ENCODE measurements at regions not wholly inside any gene's neighbourhood (a gene's known extent, or its start where the extent isn't known, plus 50 kb on each side); places are given as distances from the start of the nearest gene placed in this dataset.

DNA sequence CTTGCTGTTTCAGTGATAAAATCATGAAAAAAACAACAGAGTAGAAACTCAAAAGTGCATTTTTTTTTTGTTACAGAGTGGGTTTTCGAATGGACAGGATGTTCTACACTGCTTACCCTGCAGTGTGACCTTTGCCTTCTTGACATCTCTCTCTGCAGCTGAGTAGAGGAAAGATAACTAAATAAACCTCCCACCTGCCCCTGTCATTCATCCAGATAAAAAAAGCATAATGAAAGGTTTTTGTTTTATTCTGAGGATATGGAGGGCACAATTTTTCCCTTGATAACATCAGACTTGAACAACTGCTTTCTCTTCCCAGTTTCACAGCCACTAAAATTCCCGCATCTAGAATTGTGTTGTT, 193.6 kb upstream of the FOXQ1 start:
- no peak for DNase-seq (ENCODE audit: low read depth)

DNA sequence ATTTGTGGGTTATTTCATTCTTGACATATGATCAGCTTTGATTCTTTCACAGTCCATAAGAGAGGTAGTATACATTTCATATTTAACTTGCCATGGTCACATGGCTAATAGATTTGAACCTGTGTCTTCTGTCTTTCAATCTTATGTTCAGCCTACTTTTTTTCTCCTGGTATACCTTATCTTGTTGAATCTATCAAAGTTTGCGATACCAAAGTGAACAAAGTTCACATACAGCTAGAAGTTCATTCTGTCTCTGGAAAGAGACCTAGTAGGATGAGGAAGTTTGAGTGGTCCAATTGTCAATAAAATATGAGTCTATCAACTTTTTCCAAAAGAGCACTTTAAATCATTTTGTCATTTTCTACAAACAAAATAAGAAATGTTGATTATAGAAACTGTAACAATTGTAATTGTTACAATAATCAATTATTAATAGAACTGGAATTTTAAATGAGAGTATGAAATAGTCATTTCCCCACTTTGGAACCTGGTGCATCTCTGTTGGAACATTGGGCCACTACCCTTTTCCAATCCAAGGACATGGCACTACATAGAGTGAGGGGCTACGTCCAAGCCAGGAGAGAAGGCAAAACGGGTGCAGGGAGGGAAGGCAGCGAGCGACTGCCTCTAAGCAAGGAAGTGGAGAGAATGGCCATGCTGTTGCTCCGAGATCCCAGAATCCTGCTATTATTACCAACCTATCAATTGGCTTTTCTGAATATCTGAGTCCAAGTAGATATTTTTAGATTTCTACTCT, 194.2 kb upstream of the FOXQ1 start:
- no peak for DNase-seq (ENCODE audit: low read depth)

DNA sequence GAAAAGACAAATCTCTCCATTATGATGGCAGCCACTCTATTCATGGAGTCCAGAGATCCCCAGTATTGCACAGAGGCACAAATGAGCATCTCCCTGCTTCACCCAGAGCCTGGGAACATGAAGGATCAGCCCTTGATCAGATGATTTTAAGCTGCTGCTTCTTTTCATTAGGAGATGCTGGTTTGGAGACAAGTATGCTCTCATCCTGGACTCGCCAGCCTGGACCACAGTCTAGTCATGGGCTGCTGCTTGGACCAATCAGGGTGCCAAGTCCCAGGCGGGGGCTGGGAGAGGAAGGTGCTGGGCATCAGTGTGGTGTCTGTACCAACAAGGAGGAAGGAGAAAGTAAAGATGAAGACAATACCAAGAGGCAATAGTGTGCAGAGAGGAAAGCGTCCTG, 195.7 kb upstream of the FOXQ1 start:
- no peak for DNase-seq (ENCODE audit: low read depth)

DNA sequence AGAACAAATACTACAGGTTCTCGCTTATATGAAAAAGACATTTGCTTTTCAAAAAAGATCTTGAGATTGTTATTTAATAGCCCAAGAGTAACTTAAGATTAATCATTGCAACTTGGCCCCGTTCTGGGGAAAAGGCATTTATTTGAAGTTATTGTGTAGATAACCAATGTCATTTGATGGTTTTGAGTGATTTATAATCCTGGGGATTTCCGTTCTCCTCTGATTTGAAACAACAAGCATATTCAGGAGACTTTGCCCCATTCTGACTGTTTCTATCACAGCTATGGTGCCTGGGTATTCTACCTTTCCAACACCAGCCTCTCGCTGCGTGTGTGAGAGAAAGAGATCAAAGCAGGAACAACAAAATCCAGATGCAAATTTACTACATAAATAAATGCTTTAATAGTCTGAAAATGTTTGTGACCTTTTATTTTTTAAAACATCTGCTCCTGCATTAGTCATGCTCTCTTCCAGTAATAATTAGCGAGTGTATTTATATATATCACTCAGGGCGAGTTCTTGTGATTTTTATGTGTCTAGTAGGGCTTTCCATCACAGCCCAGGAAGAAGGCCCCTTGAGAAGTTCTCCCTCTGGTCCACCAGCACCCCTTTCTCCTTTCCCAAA, 197.9 kb upstream of the FOXQ1 start:
- no peak for DNase-seq (ENCODE audit: low read depth)

DNA sequence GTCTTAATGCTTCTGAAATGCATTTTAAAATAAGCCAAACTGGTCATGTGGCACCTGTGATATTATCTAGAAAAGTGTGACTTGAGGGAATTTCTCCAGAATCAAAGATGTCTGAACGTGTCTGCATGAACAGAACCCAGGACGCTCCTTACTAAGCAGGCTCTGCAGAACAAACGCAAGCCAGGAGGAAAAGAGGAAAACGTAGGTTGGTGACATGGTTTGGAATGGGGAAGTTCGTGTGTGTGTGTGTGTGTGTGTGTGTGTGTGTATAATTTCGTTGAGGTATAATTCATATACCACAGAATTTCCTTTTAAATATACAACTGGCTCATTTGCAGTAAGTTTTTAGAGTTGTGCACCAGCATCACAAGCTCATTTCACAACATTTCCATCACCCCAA, 200.5 kb upstream of the FOXQ1 start:
- no peak for DNase-seq (ENCODE audit: low read depth)

DNA sequence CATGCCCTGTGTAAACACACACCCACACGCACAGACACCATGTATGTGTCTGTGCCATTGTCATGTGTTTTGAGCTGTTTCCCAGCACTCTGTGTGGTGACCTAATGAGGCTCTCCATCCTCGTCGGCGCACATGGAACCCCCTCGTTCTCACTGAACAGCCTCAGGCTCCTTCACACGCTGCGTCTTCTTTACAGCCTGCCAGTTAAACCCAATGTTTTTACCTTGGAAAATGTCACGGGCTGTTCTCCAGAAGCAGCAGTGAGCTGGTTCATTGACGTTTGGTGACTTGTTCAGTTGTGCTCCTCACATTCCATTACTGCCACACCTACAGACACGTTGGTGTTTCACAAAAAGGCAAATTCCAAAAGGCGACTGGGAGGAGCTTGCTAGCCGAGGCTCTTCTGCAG, 201.0 kb upstream of the FOXQ1 start:
- DNase-seq (ENCODE audit: low read depth) = no peak

DNA sequence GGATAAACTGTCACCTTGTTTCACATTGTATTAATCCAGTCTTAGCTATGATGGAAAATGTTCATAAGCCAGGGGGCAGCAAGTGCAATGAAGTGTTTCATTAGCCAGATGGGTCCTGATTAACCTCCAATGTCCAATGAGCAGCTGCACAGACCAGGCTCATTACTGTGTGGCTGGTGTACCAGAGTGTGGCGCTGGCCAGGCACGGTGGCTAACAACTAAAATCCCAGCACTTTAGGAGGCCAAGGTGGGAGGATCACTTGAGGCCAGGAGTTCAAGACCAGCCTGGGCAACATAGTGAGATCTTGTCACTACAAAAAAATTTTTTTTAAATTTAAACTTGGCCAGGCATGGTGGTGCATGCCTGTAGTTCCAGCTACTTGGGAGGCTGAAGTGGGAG, 201.7 kb upstream of the FOXQ1 start:
- no peak for DNase-seq (ENCODE audit: low read depth)

DNA sequence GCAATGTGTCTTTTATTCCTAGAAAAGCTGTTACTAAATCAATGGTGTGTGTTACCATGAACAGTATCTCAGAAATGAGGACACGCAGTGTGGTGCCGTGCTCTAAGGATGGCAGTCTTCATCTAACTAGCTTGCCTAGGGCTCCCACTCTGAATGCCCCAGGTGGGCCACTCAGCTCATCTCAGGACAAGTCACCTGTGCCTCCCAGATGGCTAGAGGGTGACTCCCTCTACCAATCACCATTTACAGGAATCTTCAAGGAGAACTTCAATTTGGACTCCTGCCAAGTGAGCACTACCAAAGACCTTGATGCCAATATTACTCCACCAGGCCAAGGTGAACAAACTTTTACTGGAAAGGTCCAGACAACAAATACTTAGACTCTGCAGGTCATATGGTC, 202.8 kb upstream of the FOXQ1 start:
- DNase-seq (ENCODE audit: low read depth) = no peak

DNA sequence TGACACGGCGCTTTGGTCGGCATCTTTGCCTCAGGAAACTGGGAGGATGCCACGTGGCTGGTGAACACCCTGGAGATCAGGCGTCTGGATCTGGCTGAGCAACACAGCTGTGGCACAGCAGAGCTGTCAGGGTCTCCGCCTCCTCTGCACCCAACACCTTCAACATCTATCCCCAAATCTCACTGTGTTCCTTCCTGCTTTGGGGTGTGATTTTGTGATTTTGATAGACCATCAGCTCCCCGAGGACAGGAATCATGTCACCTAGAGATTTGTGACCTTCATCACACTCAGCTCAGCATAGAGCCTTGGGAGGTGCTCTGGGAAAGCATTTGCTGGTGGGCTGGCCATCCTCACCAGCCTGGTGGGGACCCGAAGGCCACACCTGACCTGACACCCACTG, 203.7 kb upstream of the FOXQ1 start:
- no peak for DNase-seq (ENCODE audit: low read depth)

DNA sequence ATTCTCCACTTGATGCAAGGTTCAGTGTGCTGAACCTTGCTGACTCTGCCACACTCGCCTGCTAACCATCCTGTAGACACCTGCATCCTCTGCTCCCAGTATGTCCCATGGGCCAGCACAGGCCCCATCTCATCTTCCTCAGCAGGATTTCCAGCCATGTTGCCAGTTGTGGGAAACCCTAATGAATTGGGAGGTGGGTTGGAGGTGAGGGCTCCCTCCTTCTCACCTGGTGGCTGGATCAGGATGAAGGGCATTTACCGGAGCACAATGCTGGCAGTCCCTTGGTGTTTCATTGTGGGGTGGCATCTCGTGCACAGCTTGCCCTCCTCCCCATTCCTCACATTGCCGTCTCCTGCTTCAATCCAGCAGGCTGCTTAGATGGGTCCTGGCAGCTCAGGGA, 204.3 kb upstream of the FOXQ1 start:
- no peak for DNase-seq (ENCODE audit: low read depth)

DNA sequence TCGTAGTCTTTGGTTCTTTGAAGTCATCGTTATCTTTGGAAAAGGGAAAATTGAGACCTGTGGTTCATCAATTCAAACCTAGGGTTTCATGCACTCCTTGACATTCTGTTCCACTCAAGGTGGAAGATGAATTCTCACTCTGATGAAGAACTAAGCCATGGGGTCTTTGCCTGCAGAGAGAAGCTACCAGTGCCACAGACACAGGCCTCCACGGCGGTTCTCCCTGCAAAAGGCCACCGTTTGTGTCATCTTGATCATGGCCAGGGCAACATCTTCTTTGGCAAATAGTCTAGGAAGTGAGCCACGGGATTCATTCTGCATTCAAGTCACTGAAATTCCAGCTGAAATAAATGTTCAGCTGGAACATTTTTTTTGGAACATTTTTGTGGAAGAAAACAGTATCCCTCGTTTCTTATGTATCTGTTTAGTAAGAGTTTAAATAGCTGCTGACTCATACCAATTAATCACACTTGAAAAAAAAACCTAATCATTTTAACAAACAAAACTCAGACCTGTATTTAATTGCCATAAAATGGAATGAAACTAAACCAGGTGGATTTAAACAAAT, 206.0 kb upstream of the FOXQ1 start:
- DNase-seq (ENCODE audit: low read depth) = no peak

DNA sequence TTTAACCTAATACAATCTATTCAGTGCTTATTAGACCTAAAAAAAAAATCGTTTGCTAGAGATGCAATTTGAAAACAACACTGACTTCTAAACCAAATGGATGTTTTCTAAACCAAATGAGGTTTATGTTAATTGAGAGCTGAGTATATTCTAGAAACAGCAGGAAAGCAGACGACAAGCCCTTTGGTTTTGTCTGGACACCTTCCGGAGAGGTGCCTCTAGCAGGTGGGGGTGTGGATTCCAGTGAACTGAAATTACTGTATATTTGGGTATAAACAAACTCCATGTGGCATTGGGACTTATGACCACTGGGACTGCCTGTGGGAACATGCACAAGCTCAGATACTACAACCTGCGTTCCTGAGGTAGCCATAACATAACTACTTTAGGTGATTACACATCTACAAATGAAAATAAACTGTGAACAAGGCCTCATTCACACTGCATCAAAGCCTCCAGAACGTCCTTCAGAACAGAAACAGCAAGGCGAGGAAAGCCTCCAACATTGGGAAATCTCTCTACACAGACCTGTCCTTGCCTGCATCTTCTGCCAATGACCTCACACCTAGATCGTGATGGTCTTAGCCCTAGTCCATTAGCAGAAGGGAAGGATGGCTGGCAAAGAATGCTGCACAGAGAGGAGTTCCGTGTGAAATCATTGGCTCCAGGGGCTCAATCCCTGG, 206.8 kb upstream of the FOXQ1 start:
- no peak for DNase-seq (ENCODE audit: low read depth)

DNA sequence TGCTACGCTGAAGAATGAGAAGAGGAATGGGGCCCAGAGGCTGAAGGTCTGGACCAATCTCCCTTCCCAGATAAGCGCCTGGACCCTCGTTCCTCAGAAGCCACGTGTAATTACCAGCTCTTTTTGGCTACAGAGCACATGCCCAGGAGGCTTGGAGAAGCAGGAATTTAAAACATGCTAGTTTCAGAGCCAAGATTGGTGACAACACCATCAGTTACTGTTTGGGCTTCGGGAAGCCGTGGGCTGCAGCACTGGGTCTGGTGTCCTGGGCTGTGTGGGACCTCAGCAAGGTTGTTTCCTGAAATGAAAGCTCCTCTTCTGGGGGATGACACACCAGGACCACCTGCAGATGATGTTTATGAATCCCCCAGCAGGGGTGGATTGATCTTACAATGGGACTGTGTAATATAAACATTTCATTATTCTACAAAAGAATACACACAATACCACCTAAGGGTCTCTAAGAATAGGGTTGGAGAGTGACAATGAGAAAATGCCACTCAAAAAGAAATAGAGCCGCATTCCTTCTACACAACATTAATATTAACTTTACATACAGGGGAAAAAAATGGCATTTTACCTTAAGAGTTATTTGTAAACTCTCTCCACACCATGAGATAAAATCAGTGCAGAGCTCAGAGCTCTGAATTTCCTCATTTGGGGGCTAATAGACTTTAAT, 207.8 kb upstream of the FOXQ1 start:
- no peak for DNase-seq (ENCODE audit: low read depth)

DNA sequence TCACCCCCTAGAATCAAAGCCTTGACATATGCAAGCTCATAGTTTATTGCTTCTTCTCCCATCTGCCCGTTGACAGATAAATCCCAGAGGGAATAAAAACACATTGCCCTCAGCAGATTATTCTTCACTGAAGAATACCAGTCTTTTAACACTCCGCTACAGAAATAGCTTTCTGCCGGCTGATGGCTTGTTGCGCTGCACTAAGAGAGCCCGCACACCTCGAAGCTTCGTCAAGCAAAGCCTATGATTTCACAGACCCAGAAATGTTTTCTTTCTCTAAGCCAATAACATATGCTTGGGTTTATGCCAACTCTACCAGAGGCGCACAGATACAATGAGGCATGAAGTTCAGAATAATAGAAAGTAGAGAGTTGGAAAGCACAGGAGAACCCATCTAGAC, 208.9 kb upstream of the FOXQ1 start:
- no peak for DNase-seq (ENCODE audit: low read depth)

DNA sequence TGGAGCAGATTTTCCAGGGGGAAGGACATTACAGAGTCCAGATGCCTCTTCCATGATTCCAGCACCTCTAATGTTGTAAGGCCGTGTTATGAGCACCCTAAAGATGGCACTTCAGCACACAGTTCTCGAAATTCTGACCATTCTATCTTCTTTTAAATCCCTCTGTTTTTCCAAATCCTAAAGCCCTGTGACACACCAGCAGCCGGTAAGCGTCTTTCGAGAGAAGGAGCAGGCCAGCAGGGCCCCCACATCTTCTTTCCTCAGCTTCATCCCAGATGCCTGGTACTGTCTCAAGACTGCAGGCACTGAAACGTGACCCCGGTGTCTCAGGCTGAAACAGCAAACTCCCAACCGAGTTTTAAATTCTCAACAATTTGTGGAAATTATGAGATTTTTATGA, 211.6 kb upstream of the FOXQ1 start:
- no peak for DNase-seq (ENCODE audit: low read depth)

DNA sequence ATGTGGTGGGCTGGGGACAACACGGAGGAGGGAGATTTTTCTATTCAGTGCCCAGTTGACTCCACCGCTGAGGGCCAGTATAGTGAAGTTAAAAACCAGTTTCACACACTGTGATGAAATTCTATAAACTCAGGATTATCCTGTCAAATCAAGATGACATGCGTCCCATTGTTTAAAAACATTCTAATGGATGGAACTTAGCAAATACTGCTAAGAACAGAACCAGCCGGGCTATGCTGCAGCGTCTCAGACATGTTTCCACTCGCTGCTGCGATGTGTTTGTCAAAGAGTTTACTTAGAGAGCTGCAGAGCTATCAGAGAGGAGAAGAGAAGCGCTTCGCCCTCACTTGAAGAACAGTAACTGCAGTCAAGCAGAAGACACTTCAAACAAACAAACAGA, 212.6 kb upstream of the FOXQ1 start:
- no peak for DNase-seq (ENCODE audit: low read depth)

DNA sequence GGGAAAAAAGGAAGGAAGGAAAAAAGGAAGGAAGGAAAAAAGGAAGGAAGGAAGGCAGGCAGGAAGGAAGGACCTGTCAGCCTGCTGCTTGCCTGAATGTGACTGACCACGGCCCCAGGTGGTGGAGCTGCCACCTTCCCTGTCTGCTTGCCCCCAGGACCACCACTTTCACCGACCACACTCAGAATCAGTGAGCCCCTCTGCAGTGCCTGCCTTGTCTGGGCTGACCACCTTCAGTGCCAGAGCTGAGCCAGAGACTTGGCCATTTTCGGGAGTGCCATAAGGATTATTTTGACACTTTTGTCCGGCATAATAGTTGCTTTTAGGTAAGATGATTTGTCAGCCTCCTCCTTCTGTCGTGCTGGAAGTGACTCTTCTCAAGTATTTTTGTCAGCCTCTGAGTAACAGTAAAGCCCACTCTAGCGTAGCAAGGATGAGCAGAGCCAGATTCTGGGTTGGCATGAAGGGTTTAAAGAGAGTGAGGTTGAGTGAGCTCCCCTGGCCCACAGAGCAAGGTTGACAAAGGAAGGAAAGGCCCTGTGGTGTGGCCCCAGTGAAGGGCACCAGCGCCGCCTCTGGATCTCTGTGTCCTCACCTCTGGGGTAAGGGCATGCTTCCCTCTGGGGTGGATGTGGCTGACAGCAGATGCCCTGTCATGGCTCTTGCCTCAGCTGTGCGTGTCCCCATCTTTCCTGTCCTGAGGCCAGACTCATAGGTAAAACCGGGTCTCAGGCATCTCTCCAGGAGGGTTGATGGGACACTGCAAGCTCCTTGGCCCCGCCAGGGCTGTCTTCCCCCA, 214.7 kb upstream of the FOXQ1 start:
- DNase-seq (ENCODE audit: low read depth) = no peak

DNA sequence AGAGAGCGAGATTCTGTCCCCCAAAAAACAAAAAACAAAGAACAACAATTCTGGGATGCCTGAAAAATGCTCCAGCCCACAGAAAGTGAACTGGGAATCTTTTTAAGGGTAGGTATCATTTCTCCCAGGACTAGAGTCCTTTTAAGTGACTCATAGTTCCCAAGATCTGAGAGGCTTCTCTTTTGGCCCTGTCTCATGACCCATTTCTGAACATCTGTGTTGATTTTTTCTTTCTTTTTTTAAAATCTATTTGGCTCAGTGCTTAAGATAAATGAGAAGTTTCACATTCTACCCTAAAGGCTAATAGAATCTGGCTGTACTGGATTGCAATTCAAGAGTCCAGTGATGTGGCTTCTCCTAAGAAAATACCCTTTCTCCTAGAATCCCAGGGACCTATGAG, 217.6 kb upstream of the FOXQ1 start:
- peak; percentile 15 for DNase-seq (ENCODE audit: low read depth)

DNA sequence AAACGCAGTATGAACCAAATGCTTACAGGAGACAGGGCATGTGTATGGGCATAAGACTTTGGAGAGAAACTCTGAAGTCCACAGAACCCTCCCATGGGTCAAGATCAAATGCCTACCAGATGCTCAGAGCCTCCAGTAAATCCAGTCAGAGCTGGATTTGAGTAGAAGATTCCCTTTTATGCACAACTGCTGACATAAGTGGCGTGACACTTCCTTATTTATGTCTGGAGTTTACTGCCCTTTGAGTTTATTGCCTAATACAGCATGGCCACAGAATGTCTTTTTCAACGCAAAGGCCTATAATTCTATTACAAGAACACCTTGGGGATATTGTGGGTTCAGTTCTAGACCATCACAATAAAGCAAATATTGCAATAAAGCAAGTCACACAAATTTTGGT, 220.0 kb upstream of the FOXQ1 start:
- no peak for DNase-seq (ENCODE audit: low read depth)

DNA sequence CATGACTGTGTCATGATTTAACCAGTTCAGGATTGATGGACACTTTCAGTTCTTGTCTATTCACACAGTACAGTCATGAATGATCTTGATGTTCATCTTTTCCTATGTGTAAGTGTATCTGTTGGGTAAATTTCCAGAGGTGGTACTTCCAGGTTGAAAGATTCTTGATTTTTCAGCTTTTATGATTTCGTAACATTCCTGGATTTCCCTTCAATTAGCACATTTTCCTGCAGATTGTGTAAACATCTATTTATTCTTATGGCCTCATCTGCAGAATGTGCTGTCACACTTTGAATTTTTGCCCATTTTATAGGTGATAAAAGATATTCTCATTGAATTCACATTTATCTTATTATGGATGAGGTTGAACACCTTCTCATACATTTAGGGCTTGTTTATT, 222.0 kb upstream of the FOXQ1 start:
- DNase-seq (ENCODE audit: low read depth) = no peak

DNA sequence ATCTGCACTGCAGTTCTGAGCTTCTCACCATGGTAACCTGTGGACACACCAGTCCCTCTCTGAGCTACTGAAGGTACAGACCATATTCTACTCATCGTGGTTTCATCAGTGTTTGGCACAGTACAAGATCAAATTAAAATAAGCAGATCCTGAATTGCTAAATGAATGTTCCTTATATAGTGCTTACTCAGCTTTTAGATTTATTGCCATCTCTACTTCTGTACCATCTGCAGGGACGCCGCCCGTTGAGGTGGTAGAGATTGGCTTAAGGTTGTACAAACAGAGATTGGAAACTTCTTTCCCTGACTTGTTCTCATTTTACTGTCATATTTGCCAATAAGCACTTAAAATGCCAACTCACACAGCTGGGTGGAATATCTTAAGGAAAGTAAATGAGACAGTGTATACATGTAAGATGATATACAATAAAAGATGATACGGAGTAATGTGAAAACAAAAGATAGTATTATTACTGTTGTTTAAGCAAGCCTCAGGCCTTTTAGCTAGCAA, 223.4 kb upstream of the FOXQ1 start:
- DNase-seq (ENCODE audit: low read depth) = no peak
